ENCODE measurements at regions not wholly inside any gene's neighbourhood (a gene's known extent, or its start where the extent isn't known, plus 50 kb on each side); places are given as distances from the start of the nearest gene placed in this dataset.

DNA sequence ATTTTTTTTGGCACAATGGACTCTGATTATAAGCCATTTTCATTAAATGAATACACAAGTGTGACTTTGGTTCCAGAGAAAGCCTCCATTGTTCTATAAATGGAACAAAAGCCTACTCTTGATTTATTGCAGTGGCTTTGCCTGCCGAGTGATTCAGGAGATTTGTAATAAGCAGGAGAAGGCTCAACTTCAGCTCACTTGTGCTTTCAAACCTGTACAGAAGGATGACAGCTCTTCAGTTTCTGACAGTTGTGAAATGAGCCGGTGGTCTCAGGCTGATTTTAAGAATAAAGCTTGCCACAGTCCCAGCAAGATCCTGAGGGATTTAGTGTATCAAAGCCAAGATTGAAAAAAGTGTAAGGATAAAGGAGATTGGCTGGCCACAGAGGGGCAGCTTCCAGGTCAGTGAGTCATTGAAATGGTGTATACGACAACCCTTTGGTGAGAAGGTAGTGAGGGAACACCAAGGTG is 438.8 kb upstream of the TGFBR2 start:
- DNase-seq (ENCODE audit: low read depth in 2 of 2), result peak in 1 of 2 donors; percentile 58

DNA sequence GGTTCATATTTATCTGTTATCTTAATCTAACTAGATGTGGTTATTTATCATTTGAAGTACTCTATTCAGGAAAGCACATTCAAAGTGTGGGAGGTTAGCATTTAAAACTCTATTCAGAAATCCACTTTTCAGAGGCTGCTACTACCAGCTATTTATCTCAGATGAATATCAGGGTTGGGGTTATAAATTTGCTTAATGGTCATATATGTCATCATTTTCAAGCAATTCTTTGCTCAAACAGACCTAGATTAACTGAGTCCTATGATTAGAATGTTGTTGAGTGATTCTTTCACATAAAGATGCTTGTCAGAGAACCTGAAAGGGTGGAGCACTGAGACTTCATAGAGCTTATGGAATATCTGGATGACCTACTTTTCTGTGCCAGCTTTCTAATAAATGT is 436.9 kb upstream of the TGFBR2 start:
- DNase-seq (ENCODE audit: low read depth in 2 of 2), result no peak

DNA sequence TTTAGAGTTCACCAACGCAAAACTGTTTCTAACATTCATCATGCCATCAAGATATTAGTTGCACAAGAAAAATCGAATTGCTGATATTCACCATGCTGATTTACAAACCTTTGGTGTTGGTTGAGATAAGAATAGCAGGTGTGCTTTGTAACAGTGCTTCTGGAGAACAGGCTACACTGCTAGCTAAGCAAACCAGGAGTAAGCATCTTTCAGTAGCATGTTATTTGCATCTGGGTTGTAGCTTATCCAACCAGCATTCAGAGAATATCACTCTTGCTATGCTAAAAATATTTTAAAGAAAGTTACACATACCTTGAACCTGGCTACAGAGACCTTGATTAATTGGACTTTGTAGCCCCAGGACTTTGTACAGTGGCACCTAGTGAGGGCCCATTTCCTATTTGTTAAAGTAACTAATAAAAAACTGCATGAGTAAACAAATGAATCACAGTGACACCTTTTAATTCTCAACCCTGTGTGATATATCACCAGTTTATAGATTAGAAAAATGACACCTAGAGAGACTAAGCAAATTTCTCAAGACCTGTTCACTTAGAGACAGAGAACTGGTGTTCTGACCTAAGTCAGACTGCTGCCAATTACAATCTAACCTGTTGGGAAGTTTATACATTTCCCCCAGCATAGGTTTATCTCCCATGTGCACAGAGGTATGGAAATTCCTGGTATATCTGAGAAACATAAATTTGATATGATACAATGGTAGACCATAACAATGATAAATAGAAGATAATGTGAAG is 435.5 kb upstream of the TGFBR2 start:
- no peak for DNase-seq (ENCODE audit: low read depth in 2 of 2)

DNA sequence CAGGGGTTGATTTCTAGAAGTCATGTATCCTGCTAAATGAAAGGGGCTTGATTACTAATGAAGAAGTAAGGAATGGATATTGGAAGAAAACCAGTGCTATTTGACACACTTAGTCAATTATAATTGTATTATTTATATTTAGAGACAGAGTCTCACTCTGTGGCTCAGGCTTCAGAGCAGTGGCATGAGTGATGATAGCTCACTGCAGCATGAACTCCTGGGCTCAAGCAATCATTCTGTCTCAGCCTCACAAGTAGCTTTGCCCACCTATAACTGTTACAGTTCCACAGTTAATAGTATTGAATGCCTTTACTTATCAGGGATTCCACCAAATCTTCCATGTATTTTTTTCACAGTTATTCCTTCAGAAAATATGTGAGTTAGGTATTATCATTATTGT is 432.0 kb upstream of the TGFBR2 start:
- no peak for DNase-seq (ENCODE audit: low read depth in 2 of 2)

DNA sequence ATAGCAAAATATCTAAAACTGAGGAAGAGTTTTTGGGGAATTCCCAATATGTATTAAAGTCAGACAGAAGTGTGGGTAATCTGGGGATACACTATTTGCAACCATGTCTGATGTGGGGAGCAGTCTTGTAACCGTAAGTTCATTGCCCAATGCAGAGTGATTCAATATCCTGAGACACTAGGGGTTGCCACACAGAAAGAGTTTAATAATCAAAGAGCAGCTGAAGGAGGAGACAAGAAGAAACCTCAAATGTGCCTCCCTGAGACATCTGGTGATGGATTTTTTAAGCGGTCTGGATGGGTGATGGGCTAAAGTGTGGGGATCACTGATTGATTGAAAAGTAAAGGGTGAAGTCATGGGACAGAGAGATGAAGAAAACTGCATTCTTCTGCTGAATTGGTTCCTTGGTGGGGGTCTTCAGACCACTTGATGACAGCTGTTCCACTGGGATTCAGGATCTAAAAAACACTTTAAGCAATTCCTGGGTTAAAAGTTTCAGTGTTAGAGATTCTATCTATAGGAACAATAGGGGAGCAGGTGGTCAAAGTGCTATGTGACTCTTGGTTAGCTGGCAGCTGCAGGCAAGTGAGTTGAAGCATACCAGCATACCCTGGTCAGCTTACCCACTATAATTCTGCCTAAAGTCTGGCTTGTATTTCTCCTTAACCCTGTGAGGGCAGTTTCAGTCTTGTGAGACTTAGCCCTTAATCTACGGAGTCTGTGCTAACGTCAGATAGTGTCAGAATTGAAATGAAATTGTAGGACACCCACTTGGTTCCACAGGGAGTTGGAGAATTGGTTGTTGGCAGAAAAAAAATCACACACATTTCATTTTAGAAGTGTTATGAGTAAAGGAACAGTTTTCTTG is 425.9 kb upstream of the TGFBR2 start:
- no peak for DNase-seq (ENCODE audit: low read depth in 2 of 2)

DNA sequence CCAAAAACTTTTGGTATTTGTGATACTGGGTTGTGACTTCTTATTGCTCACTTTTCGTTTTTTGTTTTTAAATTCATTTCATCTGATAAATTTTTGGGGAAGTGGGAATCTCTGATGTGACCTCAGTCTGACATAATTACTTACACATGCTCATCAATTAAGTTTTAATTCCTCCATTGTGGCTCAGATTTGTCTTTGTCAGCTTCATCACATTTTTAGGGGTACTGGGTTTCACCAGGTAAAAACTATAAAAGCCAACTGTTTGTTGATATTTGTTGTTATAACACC is 425.3 kb upstream of the TGFBR2 start:
- no peak for DNase-seq (ENCODE audit: low read depth in 2 of 2)

DNA sequence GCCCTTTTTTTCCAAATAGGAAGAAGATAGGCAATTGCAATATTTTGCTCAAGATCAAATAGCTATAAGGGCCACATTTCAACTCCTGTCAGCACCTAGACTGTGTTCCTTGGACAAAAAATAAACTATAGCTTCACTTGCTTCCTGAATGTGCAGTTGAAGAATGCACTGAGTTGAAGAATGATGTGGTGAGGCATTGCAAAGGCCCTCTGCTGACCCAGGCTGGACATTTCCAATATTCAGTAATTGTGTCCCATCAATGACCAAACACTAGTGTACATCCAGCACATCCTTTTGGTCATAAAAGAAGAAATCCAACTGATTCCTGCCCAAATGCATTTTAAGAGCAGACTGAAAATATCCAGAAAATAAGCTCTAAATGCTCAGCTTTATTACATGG is 424.8 kb upstream of the TGFBR2 start:
- no peak for DNase-seq (ENCODE audit: low read depth in 2 of 2)

DNA sequence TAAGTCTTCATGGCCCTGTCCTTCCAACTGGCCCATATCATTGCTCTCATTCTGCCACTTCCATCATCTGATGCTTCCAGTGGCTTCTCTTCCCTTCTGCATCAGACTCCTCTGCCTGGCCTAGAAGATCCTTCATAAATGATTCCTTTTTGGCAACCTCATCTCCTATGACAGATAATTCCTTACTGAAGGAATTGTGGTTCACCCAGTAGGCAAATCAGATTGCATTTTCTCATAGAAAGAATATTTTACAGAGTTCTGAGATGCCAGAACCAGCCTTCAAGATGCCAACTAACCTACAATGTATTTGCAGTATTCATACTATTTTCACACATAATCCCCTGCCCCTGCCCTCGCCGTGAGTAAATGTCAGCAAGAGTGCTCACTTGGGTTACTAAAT is 423.0 kb upstream of the TGFBR2 start:
- DNase-seq (ENCODE audit: low read depth in 2 of 2), result no peak

DNA sequence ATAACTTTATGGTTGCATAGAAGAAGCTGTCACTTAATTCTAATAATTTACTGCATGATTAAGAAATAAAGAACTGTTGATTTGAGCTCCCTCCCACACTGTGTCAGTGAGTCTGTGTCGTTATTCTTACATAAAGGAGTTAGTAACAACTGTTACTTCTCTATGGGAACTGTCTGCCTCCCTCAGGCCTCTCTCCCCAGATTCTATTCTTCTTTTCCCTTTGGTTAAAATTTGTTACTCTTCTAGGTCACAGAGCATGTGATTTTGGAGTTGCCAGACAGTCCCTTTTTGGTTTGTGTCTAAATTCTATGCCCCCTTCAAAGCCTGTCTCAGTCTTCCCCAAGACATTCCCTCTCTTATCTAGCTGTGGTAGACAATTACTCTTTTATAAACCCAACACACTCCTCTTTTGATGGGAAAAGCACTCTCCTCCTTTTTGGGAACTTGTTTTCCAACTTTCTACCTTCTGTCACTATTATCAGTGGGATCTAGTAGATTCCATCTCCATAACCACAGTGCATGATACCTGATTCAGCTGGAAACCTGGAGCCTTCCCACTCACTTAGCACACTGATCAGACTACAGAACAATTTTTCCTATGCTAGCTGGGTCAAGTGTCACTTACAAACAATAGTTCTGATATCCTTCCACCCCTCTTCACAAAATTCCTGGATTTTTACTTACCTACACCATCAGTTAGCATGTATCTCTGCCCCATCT is 422.1 kb upstream of the TGFBR2 start:
- DNase-seq (ENCODE audit: low read depth in 2 of 2), result no peak

DNA sequence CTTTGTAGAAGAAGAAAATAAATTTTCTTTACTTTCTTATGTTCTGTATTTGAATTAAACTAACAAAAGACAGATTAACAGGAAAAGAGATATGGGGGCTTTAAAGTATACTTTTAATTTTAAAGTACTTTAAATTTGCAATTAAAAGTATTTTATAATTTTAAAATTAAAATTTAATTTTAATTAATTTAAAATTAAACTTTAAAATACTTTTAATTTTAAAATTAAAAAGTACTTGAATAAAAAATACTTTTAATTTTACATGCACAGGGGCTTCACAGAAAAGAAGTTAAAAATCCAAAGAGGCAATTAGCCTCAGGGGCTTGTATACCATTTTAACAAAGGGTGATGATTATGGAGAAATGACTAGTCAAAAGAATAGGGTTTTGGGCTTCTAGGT is 420.5 kb upstream of the TGFBR2 start:
- DNase-seq (ENCODE audit: low read depth in 2 of 2), result no peak

DNA sequence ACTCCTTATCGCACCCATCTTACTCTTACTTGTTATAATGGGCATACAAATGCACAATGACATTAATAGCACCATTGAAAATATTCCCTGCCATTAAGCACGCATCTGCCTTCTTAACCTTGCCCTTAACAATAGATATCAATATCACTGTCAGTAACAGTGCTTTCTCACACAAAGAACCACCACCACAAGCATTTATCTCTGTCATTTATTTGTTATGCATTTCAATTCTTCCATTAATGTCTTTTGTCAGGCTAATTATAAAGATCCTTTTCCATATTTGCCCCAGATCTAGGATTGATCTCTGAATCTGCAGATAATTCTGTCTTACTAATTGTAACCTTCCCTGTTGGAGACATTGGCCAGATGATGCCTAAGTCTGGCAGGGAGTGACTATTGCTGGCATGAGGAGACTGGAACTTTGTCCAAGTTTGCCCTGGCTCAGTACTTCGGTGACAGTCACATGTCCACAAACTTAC is 419.6 kb upstream of the TGFBR2 start:
- no peak for DNase-seq (ENCODE audit: low read depth in 2 of 2)

DNA sequence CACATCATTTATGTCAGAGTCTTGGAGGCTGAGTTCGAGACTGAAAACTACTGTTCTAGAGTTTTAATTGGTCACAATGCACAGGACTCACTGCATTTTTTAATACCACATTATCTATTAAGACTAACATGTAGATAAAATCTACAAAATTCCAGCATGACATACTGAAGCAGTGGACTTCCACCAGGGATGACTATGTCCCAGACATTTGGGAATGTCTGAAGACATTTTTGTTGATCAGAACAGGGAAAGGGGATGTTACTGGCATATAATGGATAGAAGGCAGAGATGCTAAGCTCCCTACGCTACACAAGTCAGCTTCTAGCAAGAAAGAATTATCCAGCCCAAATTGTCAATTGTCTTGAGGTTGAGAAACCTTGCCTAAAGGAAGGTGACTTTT is 419.0 kb upstream of the TGFBR2 start:
- DNase-seq (ENCODE audit: low read depth in 2 of 2), result no peak

DNA sequence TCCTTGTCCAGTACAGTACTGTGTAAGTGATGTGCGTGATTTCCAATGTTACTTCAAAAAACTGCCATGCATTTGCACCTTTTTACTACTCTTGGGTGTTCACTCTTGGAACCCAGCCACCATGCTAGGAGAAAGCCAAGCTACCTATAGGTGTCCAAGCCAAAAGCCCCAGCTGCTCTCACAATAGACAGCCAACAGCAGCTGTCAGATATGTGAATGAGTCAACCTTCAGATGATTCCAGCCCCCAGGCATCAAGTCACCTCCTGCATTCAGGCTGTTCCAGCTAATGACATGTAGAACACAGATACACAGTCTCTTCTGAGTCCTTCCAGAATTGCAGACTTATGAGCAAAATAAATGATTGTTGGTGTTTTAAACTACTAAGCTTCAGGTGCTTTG is 417.7 kb upstream of the TGFBR2 start:
- DNase-seq (ENCODE audit: low read depth in 2 of 2), result peak in 1 of 2 donors; percentile 62

DNA sequence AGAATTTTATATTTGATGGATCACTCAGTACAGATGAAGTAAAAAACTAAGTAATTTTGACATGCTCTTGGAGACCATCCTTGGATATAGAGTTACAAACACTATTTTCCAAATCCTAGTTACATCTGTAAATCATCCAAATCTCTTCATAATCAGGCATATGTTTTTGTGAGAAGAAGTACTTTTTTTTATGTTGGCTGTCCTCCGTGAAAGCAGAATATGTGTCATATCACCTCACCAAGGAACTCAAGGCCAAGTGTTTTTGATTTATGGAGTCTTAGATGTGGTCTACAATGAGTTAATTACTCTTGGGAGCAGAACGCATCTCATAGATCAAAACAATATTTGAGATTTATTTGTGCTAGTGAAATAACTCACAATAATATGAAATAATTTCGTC is 416.5 kb upstream of the TGFBR2 start:
- no peak for DNase-seq (ENCODE audit: low read depth in 2 of 2)

DNA sequence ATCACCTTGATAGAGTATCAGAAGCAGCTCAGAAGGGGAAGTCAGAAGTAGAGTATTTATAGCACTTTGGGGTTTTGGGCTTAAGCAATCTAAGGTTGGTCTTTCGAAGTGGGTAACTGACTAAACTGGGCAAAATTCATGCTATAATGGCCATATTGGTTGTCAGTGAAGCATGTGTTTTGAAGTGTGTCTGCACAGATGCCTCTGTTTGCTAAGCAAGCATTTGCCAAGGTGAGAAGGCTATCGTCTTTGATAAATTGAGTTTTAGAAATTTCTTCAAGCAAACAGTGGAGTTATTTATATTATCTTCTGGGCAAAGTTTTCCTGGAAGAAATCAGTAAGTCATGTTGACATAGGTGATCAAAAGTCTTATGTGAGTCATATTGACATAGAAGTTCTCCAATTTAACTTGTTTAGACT is 412.8 kb upstream of the TGFBR2 start:
- DNase-seq (ENCODE audit: low read depth in 2 of 2), result no peak

DNA sequence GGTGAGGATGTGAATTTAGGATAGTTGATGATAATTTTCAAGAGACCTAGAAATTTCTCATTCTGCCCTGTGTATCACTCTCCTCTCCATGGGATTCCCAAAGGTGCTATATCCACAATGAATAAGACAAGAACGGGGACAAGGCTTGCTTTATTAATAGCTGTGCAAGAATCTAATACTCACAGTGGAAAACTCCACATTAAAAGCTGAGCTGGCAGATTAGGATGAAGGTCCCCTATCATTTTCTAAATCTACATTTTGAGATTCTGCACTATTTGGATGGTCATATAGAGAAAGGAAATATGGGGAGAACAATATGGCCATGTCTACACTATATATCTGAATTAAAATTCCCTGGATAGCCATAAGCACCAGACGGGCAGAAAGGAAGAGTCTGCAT is 411.0 kb upstream of the TGFBR2 start:
- DNase-seq (ENCODE audit: low read depth in 2 of 2), result no peak

DNA sequence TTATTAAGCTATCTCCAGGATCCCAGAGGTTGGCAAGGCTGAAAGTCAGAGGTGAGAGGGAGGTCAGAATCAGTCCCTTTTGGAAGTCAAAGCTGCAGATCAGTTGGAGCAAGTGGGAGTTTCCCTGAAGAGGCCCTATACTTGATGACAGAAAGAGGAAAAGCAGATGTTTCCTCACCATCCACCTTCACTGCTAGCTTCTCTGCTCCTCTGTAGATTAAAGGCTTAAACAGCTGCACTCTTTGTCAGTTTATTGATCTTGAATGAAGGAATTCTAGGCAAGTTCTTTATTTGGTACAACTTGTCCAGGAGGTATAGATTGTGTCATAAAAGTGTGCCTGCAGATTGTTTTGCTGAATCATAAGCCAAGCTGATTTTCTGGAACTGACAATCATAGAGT is 408.2 kb upstream of the TGFBR2 start:
- peak in 1 of 2 donors; percentile 79 for DNase-seq (ENCODE audit: low read depth in 2 of 2)

DNA sequence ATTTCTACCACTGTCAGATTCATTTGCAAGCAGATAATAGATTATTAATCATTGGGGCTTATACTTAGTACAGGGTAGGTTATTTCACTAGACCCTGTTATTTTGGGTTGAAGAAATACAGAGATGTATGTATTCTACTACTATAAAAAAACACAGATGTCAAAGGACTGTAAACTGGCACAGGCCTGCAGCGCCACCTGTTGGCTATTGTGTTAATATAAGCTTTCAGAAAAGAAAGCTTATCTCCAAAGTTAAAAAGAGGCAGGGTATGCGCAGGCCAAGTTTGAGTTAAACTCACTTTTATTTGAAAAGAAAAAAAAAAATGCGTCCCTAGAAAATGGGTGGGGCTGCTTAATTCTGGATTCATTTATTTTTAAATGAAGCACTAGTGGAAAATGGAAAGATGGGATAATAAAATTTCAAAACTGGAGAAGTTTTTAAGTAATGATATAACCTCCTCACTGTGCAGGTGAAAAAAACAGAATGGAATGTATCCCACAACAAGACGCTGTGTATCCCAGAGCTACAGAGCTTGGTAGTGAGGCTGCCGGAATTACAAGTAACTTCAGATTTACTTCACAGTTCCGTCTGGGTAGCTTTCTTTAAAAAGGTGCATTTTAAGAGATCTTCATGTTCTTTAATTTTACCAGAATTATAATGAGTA is 407.2 kb upstream of the TGFBR2 start:
- peak; percentile 61 to 80 for DNase-seq (ENCODE audit: low read depth in 2 of 2)

DNA sequence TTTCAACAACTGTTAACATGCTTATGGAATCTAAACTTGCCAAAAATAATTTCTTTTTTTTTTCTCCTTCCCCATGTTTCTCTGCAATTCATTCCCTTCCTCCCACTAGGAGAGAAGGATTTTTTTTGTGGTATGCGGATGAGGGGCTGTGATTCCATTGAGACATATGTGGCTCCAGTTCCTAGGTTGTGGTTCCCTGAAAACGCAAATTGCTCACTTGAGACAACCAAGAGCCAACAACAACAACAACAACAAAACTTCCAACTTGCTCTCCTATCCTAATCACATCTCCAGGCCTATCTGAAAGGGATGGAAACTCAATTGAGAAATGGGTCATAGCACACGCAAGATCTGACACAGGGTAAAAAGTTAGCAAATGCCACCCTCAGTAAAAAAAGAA is 406.5 kb upstream of the TGFBR2 start:
- no peak for DNase-seq (ENCODE audit: low read depth in 2 of 2)

DNA sequence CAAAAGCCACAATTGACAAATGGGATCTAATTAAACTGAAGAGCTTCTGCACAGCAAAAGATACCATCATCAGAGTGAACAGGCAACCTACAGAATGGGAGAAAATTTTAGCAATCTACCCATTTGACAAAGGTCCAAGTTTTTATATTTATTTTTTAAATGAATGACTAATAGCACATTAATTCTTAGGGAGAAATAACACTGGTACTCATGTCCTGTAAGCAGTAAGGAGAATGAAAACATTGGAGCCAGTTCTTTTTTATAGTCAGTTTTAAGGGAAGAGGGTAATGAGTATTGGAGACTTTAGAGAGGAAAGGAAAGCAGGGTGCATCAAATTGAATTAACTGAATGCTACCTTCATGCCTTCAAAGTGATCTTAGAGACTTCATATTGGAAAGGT is 404.7 kb upstream of the TGFBR2 start:
- DNase-seq (ENCODE audit: low read depth in 2 of 2), result no peak

DNA sequence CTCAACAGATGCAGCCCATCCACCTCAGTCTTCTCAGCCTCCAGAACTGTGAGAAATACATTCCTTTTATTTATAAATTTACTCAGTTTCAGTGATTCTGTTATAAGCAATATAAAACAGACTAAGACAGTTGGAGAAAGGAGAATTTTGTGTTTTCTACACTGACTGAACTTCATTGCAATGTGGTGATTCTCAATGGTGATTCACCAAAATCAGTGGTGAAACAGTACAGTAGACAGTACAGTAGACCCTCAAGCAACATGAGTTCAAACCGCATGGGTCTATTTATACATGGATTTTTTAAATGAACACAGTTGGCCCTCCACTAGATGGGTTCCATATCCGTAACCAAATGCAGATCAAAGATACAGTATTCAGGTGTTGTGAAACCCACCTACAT is 403.1 kb upstream of the TGFBR2 start:
- no peak for DNase-seq (ENCODE audit: low read depth in 2 of 2)

DNA sequence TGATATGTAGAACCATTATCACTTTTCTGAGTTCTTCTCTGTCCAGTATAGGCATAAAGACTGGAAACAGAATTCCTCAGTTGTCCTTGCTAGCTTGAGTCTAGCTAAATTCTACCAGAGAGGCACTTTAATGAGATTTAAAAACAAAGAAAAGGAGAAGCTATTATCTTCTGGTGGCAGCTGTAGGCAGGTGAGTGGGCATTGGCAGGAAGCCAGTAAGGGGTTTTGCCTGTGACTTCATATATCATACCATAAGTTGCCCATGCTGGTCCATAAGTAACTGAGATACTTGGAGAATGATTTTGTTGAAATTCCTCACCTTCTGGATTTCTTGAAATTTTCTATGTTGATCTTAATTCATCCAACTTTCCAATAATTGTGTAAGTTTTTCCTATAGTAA is 402.3 kb upstream of the TGFBR2 start:
- DNase-seq (ENCODE audit: low read depth in 2 of 2), result no peak
